ENCODE measurements at regions not wholly inside any gene's neighbourhood (a gene's known extent, or its start where the extent isn't known, plus 50 kb on each side); places are given as distances from the start of the nearest gene placed in this dataset.

- DNase-seq (ENCODE audit: low read depth): no peak
- TF ChIP-seq CTCF (IDR thresholded peaks at IDR 0.05; ENCODE audit: low read depth, low read length, missing control alignments): no peak
- H3K4me3 ChIP-seq (ENCODE audit: low read depth, low read length): no peak overlapping the region
Observed at GRCh38 chr17:13362341-13363122, 239.2 kb downstream of the HS3ST3A1 start.

- no peak overlapping the region for H3K4me3 ChIP-seq (ENCODE audit: low read depth, low read length)
- no peak for DNase-seq (ENCODE audit: low read depth)
- TF ChIP-seq CTCF (IDR thresholded peaks at IDR 0.05; ENCODE audit: low read depth, low read length, missing control alignments): no peak
Observed at GRCh38 chr17:13359774-13360173, 242.0 kb downstream of the HS3ST3A1 start.

GRCh38 chr17:13355054-13355453 lies 246.7 kb downstream of the HS3ST3A1 start:
- no peak for TF ChIP-seq CTCF (IDR thresholded peaks at IDR 0.05; ENCODE audit: low read depth, low read length, missing control alignments)
- no peak overlapping the region for H3K4me3 ChIP-seq (ENCODE audit: low read depth, low read length)
- DNase-seq (ENCODE audit: low read depth): no peak

- no peak for DNase-seq (ENCODE audit: low read depth)
- TF ChIP-seq CTCF (IDR thresholded peaks at IDR 0.05; ENCODE audit: low read depth, low read length, missing control alignments): no peak
Observed at GRCh38 chr17:13353590-13353989, 248.1 kb downstream of the HS3ST3A1 start.

GRCh38 chr17:13352747-13353415 lies 248.8 kb downstream of the HS3ST3A1 start:
- H3K4me3 ChIP-seq (ENCODE audit: low read depth, low read length): no peak overlapping the region
- no peak for DNase-seq (ENCODE audit: low read depth)

More at GRCh38 chr17:13353590-13353989, 248.1 kb downstream of the HS3ST3A1 start:
- no peak overlapping the region for H3K4me3 ChIP-seq (ENCODE audit: low read depth, low read length)

GRCh38 chr17:13351046-13351445 lies 250.7 kb downstream of the HS3ST3A1 start:
- no peak overlapping the region for H3K4me3 ChIP-seq (ENCODE audit: low read depth, low read length)
- TF ChIP-seq CTCF (IDR thresholded peaks at IDR 0.05; ENCODE audit: low read depth, low read length, missing control alignments): no peak
- no peak for DNase-seq (ENCODE audit: low read depth)

More at GRCh38 chr17:13352747-13353415, 248.8 kb downstream of the HS3ST3A1 start:
- no peak for TF ChIP-seq CTCF (IDR thresholded peaks at IDR 0.05; ENCODE audit: low read depth, low read length, missing control alignments)

Measured in GM12864 (cell line).